Stimulated activated naive CD4-positive, alpha-beta T cell (primary cell): ENCODE measurements at regions not wholly inside any gene's neighbourhood (a gene's known extent, or its start where the extent isn't known, plus 50 kb on each side); places are given as distances from the start of the nearest gene placed in this dataset.

Experiments used
- DNase-seq, 6 experiments: peaks; one replicate each; lab custom pipeline; 2025; lab: John Stamatoyannopoulos, UW

DNA sequence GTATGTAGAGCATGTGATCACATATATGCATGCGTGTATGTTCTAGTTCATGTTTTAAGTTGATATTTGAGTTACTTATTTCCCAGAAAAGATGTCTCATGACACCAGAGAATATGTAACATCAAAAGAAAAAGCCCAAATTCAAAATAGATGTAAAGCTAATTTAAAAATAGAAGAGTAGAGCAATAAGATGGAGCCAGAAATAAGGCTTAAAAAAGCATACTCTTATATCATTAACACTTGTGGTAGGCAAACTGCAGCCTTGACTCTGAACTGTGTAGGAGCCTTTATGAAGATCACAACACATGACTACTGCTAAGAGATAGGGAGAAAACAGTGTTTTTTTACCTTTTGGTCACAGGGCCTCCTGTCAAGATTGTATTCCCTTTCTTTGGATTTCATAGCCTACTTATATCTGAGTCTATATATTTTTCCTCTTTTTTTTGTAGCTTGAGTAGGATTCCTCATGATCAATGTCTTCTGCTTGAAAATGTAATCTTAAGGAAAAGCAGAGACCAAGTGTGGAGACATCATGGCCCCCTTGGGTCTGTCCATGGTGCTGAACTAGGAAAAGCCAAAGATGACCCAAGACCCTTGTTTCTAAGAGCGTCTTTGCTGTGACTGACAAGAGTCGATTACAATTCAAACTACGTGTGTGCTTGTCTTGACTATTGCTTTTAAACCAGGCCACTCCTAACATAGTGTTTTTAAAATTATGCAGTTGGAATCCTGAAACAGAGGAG, 390.4 kb downstream of the SHISA9 start:
- DNase-seq = no peak

DNA sequence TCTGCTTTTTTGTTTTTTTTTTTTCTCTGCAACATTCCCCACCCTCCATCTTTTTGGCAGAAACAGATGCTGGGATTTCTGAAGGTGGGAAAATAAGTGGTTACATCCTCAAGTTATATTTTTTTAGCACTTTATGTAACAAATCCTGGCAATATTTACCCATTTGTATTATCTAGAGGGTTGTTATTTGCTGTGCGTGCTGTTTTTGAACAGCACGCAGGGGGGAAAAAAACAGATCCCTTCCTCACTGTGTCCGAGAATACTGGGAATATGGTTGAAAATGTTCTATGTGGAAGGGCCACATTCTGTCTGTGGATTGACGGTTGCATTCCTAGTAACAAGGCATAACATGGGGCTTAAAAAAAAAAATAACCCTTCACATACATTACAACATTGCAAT, 394.8 kb downstream of the SHISA9 start:
- DNase-seq = no peak

DNA sequence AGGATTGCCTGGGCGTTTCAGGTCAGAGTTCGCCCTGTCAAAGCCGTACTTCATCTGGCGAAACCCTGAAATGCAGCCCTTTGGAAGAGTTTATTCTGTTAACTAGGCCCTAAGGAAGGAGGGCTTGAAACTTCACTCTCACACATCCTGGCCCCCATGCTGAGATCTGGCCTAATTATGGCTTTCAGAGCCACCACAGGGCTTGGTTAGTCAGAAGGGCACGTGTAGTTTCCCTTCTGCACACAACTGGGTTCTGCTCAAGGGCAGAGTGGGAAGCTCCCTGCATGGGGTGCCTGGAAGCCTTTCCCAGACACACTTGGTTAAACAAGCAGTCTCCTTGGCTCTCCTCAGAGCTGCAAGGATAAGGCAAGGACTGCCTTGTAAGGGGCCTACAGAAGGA, 397.3 kb downstream of the SHISA9 start:
- DNase-seq = no peak

DNA sequence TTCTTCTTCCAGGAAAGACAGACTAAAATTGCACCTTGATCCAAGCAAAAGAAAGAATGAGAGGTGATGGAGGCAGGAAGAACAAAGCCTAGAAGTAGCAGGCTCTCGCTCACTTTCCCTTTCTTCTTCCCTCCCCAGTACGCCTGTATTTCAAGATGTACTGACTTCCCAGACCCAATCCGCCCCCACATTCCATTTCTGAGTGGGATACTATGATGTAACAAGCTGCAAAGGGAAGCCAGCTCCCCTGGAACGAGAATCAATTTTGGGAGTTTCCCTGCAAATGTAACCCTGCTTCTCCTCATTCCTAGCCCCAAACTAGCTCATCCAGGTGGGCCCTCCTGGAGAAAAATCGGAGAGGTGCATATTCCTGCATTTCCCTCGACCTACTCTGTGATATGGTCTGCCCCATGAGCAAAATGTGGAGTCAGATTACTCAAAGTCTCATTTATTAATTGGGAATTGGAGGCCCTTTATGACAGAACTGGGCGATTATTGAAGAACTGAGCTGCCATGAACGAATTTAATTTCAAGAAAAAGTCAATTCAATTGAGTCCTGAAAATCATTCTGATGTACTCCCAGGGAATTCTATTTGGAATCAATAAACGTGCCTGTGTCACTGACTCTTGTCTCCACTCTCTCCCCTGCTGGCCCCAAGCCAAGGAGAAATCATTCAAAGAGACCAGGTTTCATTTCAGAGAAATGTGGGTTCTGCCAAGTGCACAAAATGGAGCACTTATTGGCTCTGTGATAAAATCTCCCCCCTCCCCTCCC, 398.9 kb downstream of the SHISA9 start:
- no peak for DNase-seq

DNA sequence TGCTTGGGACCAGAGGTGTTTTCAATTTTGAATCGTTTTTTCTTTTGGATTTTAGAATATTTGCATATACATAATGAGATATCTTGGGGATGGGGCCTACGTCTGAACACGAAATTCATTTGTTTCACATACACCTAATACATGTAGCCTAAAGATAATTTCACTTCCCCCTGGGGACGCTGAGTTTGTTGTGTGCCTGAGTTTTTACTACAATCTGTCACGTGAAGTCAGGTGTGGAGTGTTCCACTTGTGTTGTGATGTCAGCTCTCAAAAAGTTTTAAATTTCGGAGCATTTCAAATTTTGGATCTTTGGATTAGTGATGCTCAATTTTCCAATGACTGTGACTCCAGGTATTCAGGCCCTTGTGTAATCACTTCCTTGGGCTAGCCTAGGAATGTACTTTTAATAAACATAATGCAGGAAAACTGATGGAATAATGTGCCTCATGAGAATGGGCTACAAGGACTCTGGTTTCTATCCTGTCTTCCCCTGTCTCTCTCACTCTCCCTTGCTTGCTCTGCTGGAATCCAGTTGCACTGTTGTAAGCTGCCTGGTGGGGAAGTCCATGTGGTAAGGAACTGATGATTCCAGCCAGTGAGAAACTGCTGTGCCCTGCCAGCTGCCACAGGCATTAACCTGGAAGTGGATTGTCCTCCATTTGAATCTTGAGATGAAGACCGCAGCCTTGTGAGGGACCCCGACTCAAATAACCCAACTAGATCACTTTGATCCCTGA, 403.8 kb downstream of the SHISA9 start:
- no peak for DNase-seq

DNA sequence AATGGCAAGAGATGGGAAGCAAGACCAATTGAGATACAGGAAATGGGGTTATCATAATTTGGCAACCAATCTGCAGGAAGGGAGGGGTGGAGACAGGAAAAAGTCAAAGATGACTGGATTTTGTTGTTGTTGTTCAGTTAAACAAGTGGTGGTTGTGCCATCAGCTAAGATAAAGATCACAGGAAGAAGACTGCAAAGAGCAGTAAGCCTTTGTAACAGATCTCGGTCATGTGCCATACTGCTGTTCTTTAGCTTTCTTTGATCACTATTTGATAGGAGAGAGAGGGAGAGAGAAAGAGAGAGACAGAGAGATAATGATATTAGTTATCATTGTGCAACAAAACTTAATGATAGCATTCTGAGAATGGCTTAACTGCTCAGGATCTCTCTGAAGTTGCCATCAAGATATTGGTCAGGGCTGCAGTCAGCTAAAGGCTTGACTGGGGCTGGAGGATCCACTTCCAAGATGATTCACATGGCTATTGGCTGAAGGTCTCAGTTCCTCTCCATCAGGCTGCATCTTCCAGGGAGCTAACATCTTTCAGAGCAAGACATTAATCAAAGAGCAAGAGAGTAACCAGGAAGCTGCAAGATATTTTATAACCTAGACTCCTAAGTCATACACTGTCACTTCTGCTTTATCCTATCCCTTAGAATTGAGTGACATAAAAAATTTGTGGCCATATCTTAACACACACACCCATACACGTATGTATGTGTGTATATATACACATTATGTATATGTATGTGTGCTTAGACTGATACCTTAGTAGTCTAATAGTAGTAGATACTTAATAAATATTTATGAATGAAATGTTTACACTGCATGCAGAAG, 405.0 kb downstream of the SHISA9 start:
- no peak for DNase-seq

DNA sequence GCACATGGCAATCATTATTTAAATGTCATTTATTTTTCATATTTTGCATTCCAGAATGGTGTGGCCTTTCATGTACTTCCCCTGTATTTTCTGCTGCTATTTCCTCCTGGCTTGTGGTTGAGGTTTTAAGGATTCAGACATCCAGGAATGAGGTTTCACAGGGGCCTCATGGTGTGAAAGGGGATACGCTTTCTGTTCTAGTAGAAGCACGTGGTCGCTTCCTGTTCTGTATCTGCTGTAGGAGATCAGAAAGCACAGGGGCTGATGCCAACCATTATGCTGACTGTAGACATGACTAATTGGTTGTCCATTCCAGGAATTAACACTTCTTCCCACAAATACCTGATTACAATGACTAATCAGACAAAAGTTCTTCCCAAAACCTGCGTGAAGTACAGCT, 405.9 kb downstream of the SHISA9 start:
- DNase-seq = no peak

DNA sequence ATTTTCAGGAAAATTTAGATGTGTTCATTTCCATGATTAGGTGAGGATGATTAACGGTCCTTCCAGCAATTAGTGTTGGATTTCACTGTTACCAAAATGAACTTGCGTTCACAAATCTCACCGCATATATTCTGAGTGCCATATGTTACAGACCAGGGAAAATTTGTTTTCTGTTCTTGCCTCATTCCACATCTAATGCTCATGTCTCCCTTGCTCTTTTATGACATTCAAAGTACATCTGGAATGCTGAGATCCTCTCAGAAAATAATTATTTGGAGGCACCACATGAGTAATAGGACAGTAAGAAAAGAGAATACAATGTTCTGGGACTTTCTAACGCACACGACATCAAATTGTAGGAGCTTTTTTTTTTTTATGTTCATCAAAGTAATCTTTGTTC, 406.5 kb downstream of the SHISA9 start:
- DNase-seq = no peak

DNA sequence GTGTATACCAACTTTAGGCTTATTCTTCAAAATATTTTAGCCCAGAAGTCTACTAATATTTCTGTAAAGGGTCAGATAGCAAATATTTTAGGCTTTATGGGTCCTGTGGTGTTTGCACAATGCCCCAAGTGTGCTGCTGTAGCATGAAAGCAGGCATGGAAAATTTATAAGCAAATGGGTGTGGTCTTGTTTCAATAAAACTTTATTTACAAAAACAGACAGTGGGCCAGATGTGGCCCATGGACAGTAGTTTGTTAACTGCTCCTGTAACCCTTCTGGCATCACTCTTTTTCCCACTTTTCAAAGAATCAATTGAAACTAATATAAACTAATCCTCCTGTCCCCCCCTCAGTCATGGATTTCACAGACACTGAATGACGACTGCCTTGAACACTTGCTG, 410.7 kb downstream of the SHISA9 start:
- DNase-seq = no peak

DNA sequence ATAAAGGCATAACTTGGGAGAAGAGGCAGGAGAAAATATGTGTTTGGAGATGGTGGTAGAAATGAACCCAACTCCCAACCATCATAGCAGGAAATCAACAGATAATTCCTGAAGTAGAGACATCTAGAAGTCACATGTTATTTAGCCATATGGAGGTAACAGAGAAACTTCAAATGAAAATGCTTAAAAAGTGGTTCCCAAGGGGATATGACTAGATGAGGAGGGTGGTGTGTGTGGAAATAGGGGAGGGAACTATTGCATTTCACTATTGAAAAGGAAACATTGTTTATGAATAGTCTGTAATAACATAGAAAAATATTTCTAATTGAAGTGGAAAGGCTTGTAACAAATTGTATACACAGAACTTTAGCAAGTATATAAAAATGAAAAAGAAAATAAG, 412.0 kb downstream of the SHISA9 start:
- no peak for DNase-seq

DNA sequence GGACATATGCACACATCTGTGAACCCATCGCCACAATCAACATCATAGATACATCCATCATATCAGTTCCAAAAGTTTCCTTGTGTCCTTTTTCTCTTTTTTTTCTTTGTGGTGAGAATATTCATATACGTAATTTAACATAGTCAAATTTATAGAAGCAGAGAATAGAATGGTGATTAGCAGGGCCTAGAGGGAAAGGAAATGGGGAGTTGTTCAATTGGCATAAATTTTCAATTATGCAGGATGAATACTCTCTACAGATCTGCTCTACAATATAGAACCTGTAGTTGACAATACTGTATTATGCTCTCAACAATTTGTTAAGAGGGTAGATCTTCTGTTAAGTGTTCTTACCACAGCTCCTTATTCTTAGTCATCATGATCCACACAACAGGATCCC, 413.2 kb downstream of the SHISA9 start:
- no peak for DNase-seq

DNA sequence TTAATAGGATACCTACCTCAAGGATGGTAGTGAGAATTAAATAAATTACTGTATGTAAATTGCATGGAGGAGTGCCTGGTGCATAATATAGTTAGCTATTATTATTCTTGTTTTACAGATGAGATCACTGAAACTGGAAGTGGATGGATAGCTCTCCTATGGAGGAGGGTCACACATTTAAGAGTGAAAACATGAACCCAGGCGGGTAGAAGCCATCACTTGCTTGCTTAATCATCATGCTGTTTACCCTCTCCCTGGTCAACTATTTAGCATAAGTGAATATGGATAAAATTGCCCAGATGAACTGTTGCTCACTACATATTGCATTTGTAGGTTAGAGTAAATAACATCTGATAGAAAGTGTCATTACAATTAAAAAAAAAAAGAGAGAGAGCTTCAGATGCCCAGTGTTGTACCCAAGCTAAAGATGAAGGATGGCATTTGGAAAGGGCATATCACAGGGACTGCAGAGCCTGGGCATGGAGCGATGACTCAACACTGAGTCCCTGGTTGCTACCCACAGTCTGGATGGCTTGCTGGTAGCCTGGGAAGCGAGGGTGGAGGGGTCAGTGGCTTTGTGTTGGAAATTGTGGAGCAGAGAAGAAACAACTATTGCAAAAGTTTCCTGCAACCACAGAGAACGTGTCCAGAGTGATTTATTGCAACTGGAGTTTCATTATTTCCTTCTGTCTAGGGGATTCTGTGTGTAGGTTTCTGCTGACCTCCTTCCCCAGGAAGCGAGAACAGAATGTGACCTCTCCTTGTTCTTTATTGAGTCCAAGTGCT, 414.4 kb downstream of the SHISA9 start:
- no peak for DNase-seq

DNA sequence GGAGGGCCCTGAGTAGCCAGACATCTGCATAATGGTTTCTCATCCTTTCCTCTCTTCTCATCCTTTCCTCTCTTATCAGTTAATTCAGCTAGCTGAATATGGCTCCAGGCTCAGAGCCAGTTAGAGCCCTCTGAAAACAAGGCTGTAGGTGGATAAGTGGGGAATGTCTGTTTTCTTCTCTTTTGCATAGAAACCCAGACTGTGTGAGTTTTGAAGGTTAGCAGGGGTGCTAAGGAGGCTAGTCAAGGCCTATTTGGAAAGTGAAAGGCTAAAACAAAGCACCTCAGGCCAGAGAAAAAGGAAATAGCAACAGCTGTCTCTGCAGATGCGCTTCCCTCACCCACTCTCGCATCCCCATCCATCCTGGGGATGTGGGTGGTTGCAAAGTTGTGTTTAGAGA, 420.9 kb downstream of the SHISA9 start:
- DNase-seq = no peak

DNA sequence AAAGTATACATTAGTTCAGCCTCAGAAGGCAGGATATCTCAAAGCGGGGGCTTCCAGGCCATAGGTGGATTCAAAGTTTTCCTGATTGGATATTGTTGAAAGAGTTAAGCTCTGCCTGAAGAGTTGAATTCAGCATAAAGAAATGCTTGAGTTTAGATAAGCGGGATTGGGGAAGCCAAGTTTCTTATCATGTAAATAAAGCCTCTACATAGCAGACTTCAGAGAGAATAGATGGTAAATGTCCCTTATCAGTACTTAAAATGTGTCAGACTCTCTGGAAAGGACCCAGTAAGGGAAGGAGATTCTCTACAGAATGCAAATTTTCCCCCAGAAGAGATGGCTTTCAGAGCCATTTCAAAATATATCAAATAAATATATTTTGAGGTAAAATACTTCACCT, 423.5 kb downstream of the SHISA9 start:
- DNase-seq = no peak

DNA sequence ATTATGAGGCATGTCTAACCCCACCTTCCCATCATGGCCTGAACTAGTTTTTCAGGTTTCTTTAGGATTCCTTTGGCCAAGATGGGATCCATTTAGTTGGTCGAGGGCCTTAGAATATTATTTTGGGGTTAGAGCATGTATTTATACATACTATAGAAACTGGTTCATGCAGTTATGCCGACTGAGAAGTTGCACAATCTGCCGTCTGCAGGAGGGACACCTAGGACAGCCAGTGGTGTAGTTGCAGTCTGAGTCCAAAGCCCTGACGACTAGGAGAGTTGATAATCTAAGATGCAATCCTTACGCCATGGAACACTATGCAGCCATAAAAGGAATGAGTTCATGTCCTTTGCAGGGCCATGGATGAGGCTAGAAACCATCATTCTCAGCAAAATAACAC, 424.0 kb downstream of the SHISA9 start:
- no peak for DNase-seq

DNA sequence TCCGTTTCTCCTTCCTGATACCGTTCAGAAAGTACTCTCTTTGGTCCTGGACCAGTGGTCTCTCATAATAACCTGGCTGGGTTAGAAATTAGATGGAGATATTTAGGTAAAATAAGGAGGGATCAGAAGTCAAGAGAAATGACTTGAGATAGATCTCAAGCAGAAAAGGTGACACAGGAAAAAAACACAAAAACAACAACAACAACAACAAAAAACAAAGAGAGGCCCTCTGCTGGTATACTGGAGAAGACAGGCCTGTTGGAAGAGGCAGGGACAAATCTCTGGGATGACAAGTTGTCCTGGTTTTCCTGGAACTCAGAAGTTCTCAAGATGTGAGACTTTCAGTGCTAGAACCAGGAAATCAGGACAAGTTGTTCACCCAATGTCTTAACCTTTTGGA, 430.5 kb downstream of the SHISA9 start:
- no peak for DNase-seq

DNA sequence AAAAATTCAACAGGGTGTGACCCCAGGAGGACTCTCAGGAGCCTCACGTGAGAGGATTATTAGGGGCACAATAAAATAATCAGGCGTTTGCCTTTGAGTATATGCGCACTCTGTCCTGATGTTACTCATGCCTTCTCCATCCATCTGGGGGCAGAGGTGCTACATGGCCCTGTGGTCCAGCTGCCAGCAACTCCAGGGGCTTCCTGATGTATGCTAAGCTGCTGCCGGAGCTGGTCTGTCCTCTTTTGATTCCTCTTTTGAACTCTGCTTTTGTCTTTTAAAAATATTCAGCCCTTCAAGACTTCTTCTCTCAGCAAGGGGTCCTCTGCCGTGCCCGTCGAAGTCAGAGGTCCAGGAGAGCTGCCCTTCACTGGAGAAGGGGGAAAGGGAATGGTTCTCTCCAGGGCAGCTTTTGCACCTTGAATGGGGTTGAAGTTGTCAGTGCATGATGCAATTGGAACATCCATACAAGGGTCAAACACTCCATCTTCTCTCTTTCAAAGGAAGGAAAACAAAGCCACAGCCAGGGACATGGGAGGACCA, 431.4 kb downstream of the SHISA9 start:
- DNase-seq = no peak

DNA sequence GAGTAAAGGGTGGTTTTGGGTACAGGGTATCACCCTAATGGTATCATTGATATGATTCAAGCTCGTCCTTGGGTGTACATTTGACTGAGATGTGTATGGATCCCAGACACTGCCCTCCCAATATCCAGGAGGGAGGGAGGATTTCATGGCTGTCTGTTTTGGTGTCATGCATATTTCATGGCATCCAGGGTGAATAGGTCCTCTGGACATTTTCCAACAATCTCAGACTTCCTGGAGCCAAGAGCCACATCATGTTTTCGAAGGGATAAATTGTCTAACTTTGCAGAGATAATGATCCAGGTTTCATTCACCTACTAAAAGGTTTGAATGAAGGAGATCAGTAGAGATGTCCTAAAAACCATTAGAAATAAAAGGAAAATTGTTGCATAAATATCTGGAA, 431.9 kb downstream of the SHISA9 start:
- DNase-seq = no peak

DNA sequence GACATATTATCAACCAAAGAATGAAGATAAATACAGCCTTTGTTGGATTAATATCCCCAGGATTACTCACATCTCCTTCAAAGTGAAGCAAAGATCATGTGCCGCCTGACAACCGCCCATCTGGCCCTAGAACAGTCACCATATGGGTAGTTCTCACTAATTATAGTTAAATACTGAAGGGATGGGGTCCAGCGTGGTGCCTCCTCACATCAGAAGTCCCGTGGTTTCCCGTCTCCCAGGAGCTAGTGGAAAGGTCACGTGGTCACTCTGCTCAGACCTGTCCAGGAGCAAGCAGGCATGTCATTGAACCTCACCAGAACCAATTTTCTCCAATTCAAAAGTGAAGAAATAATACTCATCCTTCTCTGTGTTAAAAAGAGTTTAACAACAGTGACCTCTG, 434.5 kb downstream of the SHISA9 start:
- no peak for DNase-seq

DNA sequence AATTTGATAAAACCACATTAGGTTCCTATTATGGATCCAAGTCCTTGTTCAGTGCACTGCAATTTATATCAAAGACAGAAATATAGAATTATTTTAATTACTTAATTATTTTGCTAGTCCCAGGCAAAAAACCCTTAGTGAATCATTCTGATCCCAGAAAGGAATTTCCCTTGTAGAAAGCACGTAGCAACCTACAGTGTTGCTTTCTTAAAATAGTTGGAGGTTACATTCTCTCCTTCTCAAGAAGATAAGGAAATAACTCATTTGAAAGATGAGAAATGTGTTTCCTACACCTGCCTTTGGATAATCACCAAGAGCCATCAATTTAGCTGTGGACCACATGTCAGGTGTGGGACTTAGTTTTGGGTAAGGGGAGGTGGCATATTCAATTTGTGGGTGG, 434.9 kb downstream of the SHISA9 start:
- no peak for DNase-seq
